ENCODE measurements at regions not wholly inside any gene's neighbourhood (a gene's known extent, or its start where the extent isn't known, plus 50 kb on each side); places are given as distances from the start of the nearest gene placed in this dataset.

DNA sequence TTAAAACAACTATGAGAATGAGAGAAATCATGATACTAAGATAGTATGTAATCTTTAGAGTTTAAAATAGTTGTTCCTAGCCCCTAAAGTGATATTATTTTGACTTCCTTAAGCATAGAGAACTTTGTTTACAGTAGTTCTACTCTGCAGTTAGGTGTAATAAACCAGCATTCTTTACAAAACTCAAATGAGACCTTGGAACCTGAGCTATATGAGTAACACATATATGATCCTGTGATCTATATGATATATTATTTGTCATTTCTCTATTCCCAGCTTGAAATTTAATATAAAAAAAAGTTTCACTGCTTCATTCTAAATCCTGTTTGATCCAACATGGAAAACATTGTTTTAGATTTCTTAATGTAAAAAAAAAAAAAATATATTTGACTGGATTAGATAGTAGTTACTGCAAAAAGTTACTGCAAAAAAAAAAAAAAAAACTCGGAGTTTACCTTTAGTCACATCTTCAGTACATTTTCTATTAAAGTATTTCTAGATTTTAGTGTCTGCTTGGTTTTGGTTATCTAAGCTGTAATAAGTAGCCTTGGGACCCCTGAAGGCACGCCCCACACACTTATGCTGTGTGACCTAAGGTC is 463.8 kb downstream of the USP25 start:
- Histone ChIP-seq H3K36me3 (ENCODE audit: insufficient read depth, low read depth, low read length) (no peaks in the 10 kb centered on the region), H3K4me1 (ENCODE audit: insufficient read depth, low read length) (peaks cover 7% of the 10 kb centered on the region; the same call in 1 of the 2 replicates), H3K27me3 (ENCODE audit: insufficient read depth, low read length) (no peaks in the 10 kb centered on the region), H3K27ac (ENCODE audit: low read length) (no peak overlapping the region), H3K9me3 (ENCODE audit: insufficient read depth, low read depth, low read length) (no peaks in the 10 kb centered on the region), H3K9ac (ENCODE audit: low read depth, low read length) (no peak overlapping the region), H3K4me3 (ENCODE audit: low read length) (no peak overlapping the region)

DNA sequence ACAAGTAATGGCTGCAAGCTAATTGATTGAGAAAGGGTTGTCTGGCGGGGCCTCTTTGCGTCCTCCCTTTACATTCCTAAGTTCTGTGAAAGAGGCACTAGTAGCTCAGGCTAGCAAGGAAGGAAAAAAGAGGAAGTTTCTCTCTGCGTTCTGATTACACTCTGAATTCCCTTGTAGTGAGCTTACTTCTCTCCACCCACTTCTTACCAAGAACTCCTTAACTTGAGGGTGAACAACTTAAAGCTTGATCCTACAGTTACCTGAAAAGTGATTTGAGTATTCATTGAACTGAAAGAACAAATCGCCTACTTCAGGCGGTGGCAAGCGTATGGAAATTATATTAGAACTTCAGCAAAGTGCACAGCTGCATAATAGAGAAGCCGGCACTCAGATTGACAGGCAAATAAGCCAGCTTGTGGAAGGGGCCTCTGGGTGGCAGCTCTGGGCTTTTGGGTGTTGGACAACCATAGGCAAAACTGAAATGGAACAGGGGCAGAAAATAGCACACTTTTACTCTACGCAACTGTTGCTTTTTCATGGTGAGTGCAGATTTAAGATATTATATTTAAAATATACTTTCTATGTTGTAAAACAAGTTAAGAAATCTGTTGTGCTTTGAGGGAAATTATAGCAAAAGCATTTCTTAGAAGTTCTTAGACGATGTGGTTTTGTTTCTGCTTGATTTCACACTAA is 464.5 kb downstream of the USP25 start:
- H3K9ac ChIP-seq (ENCODE audit: low read depth, low read length): peak overlapping the region; percentile 58; the same call in 1 of the 2 replicates
- H3K9me3 ChIP-seq (ENCODE audit: insufficient read depth, low read depth, low read length): 0 out of 2 replicates have a peak, but pooled peaks cover 4% of the 10 kb centered on the region
- H3K4me3 ChIP-seq (ENCODE audit: low read length): peak overlapping the region; percentile 52
- no peaks in the 10 kb centered on the region for H3K27me3 ChIP-seq (ENCODE audit: insufficient read depth, low read length)
- peaks cover 7% of the 10 kb centered on the region; the same call in 1 of the 2 replicates for H3K4me1 ChIP-seq (ENCODE audit: insufficient read depth, low read length)
- H3K27ac ChIP-seq (ENCODE audit: low read length): no peak overlapping the region
- H3K36me3 ChIP-seq (ENCODE audit: insufficient read depth, low read depth, low read length): no peaks in the 10 kb centered on the region

DNA sequence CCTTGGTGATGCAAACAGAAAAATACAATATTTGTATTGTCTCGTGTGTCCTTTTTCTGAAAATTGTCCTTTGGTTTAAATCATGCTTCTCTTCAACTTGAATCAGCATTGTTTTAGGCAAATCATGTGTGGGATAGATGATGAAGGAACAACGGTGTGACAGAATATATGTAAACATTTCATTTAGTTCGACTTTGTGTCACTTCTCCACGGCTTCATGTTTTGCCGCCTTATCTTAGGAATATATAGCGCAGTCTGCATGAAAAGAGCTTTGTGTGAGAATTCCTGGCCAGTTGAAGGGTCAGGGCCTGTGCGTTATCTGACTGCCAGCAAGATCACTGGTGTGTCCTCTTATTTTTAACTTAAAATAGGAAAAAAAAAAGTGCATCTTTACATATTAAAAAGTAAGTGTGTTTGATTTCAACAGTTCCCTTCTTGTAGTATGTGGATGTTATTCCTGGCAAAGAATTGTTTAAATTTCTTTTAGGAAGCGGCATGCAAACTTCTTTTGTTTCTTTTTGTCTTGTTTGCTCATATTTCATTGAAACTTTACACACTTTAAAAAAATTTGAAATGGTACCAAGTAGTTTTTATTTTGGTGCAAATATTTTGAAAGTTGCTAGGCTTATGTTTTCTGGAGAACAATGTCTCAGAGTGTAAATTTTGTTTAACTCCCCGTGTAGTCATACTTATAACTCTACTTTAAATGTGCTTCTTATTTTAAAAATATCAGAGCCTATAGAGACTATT is 465.2 kb downstream of the USP25 start:
- Histone ChIP-seq H3K4me1 (ENCODE audit: insufficient read depth, low read length) (peaks cover 7% of the 10 kb centered on the region; the same call in 1 of the 2 replicates), H3K9ac (ENCODE audit: low read depth, low read length) (peak overlapping the region; percentile 58; the same call in 1 of the 2 replicates), H3K27me3 (ENCODE audit: insufficient read depth, low read length) (no peaks in the 10 kb centered on the region), H3K4me3 (ENCODE audit: low read length) (peak overlapping the region; percentile 52), H3K9me3 (ENCODE audit: insufficient read depth, low read depth, low read length) (0 out of 2 replicates have a peak, but pooled peaks cover 4% of the 10 kb centered on the region), H3K27ac (ENCODE audit: low read length) (no peak overlapping the region), H3K36me3 (ENCODE audit: insufficient read depth, low read depth, low read length) (no peaks in the 10 kb centered on the region)

DNA sequence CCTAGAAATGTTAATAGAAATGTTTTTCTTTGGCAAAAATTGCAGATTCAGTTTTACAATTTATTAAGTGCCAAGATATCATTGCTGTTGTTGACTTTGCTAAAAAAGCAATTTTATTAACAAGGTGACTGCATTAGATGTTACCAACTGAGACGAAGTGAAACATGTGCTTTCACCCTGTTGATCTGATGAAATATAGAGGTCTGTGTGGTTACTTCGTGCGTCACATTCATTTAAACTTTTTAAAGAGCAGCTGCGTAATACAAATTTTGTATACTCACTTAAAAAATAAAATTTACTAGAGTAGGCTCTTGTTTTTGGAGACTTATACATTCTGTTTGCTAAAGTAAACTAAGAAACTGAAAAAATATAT is 465.7 kb downstream of the USP25 start:
- H3K27ac ChIP-seq (ENCODE audit: low read length): no peak overlapping the region
- peak overlapping the region; percentile 58; the same call in 1 of the 2 replicates for H3K9ac ChIP-seq (ENCODE audit: low read depth, low read length)
- no peaks in the 10 kb centered on the region for H3K27me3 ChIP-seq (ENCODE audit: insufficient read depth, low read length)
- 0 out of 2 replicates have a peak, but pooled peaks cover 4% of the 10 kb centered on the region for H3K9me3 ChIP-seq (ENCODE audit: insufficient read depth, low read depth, low read length)
- H3K4me3 ChIP-seq (ENCODE audit: low read length): peak overlapping the region; percentile 52; the same call in 1 of the 2 replicates
- H3K4me1 ChIP-seq (ENCODE audit: insufficient read depth, low read length): peaks cover 7% of the 10 kb centered on the region; the same call in 1 of the 2 replicates
- no peaks in the 10 kb centered on the region for H3K36me3 ChIP-seq (ENCODE audit: insufficient read depth, low read depth, low read length)

DNA sequence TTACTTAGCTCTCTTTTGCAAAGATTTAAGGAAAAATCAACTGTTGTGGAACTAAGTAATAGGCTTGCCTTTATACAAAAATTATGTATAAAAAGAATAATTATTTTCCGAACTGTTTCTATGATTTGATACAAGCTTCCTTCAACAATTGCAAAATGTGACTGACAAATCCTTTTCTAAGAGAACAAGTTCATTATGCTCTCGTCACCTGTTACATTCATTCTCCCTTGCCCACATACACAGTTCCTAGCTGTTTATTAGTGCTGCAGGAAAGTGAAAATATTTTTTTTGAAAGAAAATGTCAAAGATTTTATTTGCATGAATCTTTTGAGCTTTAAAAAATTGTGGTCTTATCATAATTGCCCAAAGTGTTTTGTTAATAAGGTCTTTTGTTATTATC is 466.2 kb downstream of the USP25 start:
- H3K4me1 ChIP-seq (ENCODE audit: insufficient read depth, low read length): peaks cover 7% of the 10 kb centered on the region; the same call in 1 of the 2 replicates
- H3K9ac ChIP-seq (ENCODE audit: low read depth, low read length): no peak overlapping the region
- H3K4me3 ChIP-seq (ENCODE audit: low read length): peak overlapping the region; percentile 52; the same call in 1 of the 2 replicates
- H3K36me3 ChIP-seq (ENCODE audit: insufficient read depth, low read depth, low read length): no peaks in the 10 kb centered on the region
- H3K27me3 ChIP-seq (ENCODE audit: insufficient read depth, low read length): no peaks in the 10 kb centered on the region
- 0 out of 2 replicates have a peak, but pooled peaks cover 4% of the 10 kb centered on the region for H3K9me3 ChIP-seq (ENCODE audit: insufficient read depth, low read depth, low read length)
- no peak overlapping the region for H3K27ac ChIP-seq (ENCODE audit: low read length)

DNA sequence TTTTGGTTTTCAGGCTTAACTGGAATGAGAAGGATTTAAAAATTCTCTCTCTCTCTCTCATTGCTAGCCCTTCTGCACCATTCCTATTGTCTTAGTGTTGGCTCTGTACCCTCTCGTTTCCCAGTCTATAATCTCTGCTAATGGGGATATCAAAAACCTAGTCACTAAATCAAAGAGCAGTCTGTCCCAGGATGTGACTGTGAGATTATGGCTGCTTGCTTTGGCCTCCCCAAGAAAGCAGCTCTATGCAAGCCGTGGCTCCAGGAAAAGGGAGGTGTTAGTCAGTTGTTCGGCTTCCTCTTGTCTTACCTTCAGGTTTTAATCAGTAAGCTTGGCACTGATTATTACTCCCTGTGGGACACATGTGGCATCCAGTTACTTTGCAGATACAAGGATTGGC is 468.8 kb downstream of the USP25 start:
- no peak overlapping the region for H3K4me3 ChIP-seq (ENCODE audit: low read length)
- H3K9me3 ChIP-seq (ENCODE audit: insufficient read depth, low read depth, low read length): 0 out of 2 replicates have a peak, but pooled peaks cover 4% of the 10 kb centered on the region
- H3K9ac ChIP-seq (ENCODE audit: low read depth, low read length): no peak overlapping the region
- H3K36me3 ChIP-seq (ENCODE audit: insufficient read depth, low read depth, low read length): no peaks in the 10 kb centered on the region
- no peak overlapping the region for H3K27ac ChIP-seq (ENCODE audit: low read length)
- H3K27me3 ChIP-seq (ENCODE audit: insufficient read depth, low read length): no peaks in the 10 kb centered on the region
- no peaks in the 10 kb centered on the region for H3K4me1 ChIP-seq (ENCODE audit: insufficient read depth, low read length)

DNA sequence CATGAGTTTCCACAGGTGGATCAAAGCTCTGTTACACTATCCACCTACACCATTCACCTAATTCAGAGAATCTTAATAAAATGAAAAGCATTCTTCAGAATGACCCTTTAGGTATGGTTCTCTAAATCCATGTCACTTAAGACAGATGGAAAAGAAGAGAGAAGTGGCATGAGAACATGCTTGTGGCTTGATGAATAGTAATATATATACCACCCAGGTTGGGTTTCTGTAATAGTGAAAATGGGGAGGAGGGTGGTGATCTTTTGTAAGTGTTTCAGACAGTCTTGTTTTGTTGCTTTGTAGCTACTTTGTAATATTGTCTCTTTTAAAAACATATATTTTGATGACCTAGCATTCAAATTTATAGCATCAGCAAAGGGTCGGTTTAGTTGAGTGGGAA is 469.8 kb downstream of the USP25 start:
- Histone ChIP-seq H3K36me3 (ENCODE audit: insufficient read depth, low read depth, low read length) (no peaks in the 10 kb centered on the region), H3K27ac (ENCODE audit: low read length) (no peak overlapping the region), H3K9me3 (ENCODE audit: insufficient read depth, low read depth, low read length) (0 out of 2 replicates have a peak, but pooled peaks cover 4% of the 10 kb centered on the region), H3K9ac (ENCODE audit: low read depth, low read length) (no peak overlapping the region), H3K4me1 (ENCODE audit: insufficient read depth, low read length) (no peaks in the 10 kb centered on the region), H3K27me3 (ENCODE audit: insufficient read depth, low read length) (no peaks in the 10 kb centered on the region), H3K4me3 (ENCODE audit: low read length) (no peak overlapping the region)

DNA sequence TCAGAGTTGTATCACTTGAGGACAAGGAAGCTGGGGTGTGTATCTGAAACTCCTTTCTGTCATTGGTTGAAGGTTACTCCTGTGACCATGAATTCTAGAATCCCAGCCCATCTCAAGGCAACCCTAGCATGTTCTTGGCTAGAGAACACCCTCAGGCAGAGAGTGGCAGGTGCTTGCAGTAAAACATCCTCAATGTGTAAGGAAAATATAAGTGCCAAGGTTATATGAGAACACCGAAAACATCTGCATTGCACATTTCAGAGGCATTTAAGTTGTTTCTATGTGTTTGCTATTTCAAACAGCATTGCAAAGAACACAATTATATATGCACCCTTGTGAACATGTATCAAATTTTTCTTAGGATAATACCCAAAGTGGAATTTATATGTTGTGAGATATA is 471.9 kb downstream of the USP25 start:
- no peak overlapping the region for H3K27ac ChIP-seq (ENCODE audit: low read length)
- H3K9ac ChIP-seq (ENCODE audit: low read depth, low read length): no peak overlapping the region
- H3K36me3 ChIP-seq (ENCODE audit: insufficient read depth, low read depth, low read length): no peaks in the 10 kb centered on the region
- no peak overlapping the region for H3K4me3 ChIP-seq (ENCODE audit: low read length)
- H3K4me1 ChIP-seq (ENCODE audit: insufficient read depth, low read length): no peaks in the 10 kb centered on the region
- H3K9me3 ChIP-seq (ENCODE audit: insufficient read depth, low read depth, low read length): 0 out of 2 replicates have a peak, but pooled peaks cover 4% of the 10 kb centered on the region
- H3K27me3 ChIP-seq (ENCODE audit: insufficient read depth, low read length): no peaks in the 10 kb centered on the region

DNA sequence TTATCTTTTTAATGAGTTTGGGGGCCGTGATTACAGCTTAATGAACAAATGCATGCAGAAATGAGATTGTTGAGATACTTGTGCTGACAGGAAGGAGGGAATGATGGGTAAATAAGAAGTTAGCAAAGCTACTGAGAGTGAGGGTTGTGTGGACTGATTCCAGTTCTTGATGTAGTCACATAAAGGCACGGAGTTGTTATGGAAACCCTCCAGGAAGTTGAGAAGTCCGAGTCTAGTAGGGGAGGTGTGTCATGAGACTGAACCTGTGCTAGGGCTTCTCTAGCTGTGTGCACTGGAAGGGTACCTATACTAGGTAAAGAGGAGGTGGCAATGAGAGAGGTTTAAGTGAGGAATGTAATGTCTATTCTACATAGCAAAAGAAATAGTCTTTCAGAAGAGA is 475.7 kb downstream of the USP25 start:
- Histone ChIP-seq H3K9ac (ENCODE audit: low read depth, low read length) (no peak overlapping the region), H3K36me3 (ENCODE audit: insufficient read depth, low read depth, low read length) (no peaks in the 10 kb centered on the region), H3K9me3 (ENCODE audit: insufficient read depth, low read depth, low read length) (no peaks in the 10 kb centered on the region), H3K27ac (ENCODE audit: low read length) (no peak overlapping the region), H3K4me3 (ENCODE audit: low read length) (no peak overlapping the region), H3K27me3 (ENCODE audit: insufficient read depth, low read length) (no peaks in the 10 kb centered on the region), H3K4me1 (ENCODE audit: insufficient read depth, low read length) (no peaks in the 10 kb centered on the region)

DNA sequence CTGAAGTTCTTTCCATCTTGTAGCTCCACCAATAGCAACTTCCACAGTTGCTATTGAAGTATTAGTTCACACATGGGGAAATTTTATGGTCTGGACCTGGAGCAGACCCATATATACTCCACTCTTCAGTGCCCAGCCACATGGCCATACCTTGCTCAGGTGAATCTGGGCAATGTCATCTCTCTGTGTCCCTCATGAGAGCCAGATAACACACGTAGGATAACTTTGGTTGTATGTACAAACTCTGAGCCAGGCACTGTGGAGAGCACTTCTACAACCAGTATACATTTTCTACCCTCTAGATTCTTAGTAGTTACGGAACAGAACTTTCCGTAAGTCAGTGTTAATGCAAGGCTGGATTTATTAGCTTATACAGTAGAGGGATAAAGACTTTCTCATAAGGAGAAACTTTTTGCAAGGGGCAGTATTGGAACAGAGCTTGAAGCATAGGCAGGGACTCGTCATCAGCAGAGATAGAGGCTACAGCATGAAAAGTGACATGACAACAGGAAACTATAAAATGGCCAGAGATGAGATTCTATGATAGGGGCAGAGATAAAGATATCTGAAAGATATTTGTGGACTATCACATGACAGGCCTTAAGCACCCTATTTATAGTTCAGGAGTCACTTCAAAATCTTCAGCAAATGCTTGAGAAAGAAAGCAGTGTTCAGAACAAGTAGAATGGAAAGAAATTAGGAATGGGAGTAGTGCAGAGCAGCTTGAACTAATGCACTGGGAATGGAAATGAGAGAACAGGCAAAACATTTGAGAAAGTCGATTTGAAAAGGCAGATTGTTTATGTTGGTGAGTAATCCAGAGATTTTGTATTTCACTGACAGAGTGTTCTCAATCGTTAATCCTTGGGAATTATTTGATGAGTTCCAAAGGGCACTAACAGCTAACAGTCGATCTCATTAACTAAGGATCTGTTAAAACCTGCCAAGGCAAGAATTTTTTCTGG is 481.8 kb downstream of the USP25 start:
- Histone ChIP-seq H3K27me3 (ENCODE audit: insufficient read depth, low read length) (no peaks in the 10 kb centered on the region), H3K4me3 (ENCODE audit: low read length) (no peak overlapping the region), H3K9ac (ENCODE audit: low read depth, low read length) (no peak overlapping the region), H3K4me1 (ENCODE audit: insufficient read depth, low read length) (no peaks in the 10 kb centered on the region), H3K27ac (ENCODE audit: low read length) (no peak overlapping the region), H3K9me3 (ENCODE audit: insufficient read depth, low read depth, low read length) (no peaks in the 10 kb centered on the region), H3K36me3 (ENCODE audit: insufficient read depth, low read depth, low read length) (no peaks in the 10 kb centered on the region)

DNA sequence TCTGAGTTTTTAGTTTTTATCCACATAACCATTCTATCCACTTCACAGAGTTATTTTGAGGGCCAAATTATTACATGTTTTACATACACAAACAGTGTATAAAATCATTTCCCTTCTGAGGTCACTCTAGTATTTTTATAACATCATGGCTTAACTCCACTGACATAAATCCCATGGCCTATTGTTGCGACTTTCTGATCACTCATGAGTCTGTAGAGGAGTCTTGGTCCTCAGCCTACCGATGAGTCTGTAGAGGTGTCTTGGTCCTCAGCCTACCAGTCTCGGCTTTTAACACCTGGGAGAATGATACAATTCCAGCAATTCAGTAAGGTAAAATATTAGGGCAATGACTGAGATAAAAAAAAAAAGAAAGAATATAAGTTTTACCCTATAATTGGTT is 483.7 kb downstream of the USP25 start:
- Histone ChIP-seq H3K4me3 (ENCODE audit: low read length) (no peak overlapping the region), H3K36me3 (ENCODE audit: insufficient read depth, low read depth, low read length) (no peaks in the 10 kb centered on the region), H3K27me3 (ENCODE audit: insufficient read depth, low read length) (no peaks in the 10 kb centered on the region), H3K4me1 (ENCODE audit: insufficient read depth, low read length) (no peaks in the 10 kb centered on the region), H3K9me3 (ENCODE audit: insufficient read depth, low read depth, low read length) (no peaks in the 10 kb centered on the region), H3K27ac (ENCODE audit: low read length) (no peak overlapping the region), H3K9ac (ENCODE audit: low read depth, low read length) (no peak overlapping the region)
